SK-MEL-5 (cell line): ENCODE measurements at regions not wholly inside any gene's neighbourhood (a gene's known extent, or its start where the extent isn't known, plus 50 kb on each side); places are given as distances from the start of the nearest gene placed in this dataset.
"Not testable (repeated sequence)": the region's sequence is repeated elsewhere in the genome, so short reads cannot be mapped to it uniquely, and the experiment has no call there.

Experiments used
- DNase-seq: peaks from one replicate; pipeline ENCODE4 v3.0.0-alpha.2; 2016; ENCODE audit warnings: low read depth, low spot score
- in situ Hi-C: cut with HindIII; loops from 2 replicates; pipeline ENCODE4 v1.10.0; 2016; ENCODE audit warnings: low sequenced_read_pairs, high pct_unique_total_duplicates, low pct_unique_long_range_greater_than_20kb
- small RNA-seq, 2 experiments: library from RNA; depleted of rRNA; stranded (forward); fragments of <200 nt; gene quantifications; one replicate each; pipeline ENCODE3, GENCODE V24; 2014

DNA sequence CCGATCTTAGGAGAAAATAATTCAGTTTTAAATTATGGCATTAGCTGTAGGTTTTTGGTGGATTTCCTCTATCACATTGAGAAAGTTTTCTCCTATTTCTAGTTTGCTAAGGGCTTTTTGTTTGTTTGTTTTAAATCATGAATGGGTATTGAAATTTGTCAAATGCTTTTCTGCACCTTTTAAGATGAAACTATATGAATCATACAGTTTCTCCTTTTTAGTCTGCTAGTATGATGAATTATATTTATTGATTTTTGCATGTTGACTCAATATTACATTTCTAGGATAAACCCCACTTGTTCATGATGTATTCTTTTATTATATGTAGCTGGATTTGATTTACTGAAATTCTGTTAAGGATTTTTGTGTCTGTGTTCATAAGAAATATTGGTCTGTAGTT, 70.3 kb upstream of the PIP4K2A start:
- in situ Hi-C loops: no loop called here
- no peak for DNase-seq

GRCh38 chr10:22783807-22784206, 69.4 kb upstream of the PIP4K2A start:
- in situ Hi-C loops: no loop called here

GRCh38 chr10:22780474-22780885, 66.1 kb upstream of the PIP4K2A start:
- DNase-seq: no peak
- in situ Hi-C loops: no loop called here

More at GRCh38 chr10:22783807-22784206, 69.4 kb upstream of the PIP4K2A start:
- no peak for DNase-seq

DNA sequence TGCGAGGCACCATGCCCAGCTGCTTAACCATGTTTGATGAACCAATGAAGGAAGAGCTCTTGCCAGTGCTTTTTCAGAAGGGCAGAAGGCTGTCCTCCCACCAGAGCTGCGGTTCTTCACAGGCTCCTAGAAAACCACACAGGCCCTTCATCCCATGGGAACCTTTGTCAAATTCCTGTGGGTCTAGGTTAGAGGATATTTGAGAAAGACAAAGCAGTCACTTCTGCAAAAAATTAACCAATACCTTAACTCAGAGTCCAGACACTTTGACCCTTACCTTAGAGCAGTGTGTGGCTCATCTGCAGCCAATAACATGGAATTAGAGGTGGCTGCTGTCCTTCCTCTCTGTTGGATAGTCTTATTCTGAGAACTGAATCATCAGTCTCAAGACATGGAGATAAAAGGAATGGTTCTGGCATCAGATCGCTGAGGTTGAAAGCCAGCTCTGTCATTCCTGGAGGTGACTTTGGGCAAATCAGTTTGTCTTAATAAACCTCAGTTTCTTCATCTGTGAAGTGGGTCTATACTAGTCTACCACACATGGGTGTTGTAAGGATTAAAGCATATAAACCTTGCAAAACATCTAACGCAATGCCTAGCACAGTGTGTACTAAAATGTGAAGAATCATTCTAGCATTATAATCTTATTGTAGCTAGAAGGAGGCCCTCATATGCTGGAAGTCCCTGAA, 65.1 kb upstream of the PIP4K2A start:
- DNase-seq: no peak
- in situ Hi-C loops: no loop called here

DNA sequence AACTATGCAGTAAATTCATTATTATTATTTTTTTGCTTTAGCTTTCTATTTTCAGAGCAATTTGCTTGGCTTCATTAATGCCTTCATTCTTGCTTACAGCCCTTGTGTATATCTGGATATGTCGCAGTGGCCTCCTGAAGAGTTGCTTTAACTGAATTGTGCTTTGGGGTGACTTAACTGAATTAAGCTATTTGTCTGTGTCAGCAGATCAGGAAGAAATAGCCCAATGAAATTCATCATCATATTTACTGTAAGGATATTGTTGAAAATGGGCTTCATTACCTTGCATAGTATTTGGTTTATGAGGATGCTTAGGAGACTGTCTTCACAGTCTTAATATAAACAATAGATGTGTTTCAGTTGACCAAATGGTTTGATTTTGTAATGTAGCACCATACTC, 59.7 kb upstream of the PIP4K2A start:
- no peak for DNase-seq
- in situ Hi-C loops: no loop called here

DNA sequence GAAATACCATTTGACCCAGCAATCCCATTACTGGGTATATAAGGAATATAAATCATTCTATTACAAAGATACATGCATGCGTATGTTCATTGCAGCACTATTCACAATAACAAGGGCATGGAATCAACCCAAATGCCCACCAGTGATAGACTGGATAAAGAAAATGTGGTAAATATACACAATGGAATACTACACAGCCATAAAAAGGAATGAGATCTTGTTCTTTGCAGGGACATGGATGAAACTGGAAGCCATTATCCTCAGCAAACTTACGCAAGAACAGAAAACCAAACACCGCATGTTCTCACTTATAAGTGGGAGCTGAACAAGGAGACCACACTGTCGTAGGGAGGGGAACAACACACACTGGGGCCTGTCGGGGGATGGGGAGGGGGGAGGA, 57.3 kb upstream of the PIP4K2A start:
- in situ Hi-C loops, DNase-seq: not testable (repeated sequence)

DNA sequence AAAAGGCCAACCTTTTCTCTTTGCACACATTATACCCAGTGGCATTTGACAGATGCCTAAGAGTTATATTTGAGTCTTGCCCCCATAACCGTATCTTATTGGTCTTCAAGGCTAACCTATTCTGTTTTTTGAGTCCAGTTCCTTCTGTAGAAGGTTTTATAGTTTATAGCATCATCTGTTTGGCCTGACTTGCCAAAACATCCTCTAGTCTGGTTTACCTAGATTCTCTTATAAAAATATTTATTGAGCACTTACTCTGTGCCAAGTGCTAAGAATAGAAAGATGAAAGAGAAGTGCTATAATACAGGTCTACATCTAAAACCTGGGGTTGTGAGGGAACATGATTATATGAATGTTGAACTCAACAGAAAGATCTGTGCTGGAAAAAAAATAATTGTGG, 55.9 kb upstream of the PIP4K2A start:
- no peak for DNase-seq
- in situ Hi-C loops: no loop called here

DNA sequence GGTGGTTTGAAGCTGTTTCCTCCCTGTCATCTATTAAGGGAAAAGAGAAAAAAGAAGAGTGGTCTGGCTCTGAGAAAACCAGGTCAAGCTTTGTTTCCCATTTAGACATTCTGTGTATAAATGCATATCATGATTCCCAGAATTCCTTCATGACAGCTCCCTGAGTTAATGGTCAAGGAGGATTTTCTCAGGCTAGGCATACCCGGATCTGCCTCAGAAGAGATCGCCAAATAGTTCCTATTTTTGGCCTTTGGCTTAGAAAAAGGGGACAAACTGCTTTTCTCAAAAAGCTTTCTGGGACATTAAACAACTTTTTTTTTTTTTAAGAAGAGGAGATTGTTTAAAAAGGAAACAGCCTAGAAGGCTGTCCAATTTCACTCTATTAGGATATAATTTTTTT, 53.5 kb upstream of the PIP4K2A start:
- DNase-seq: no peak
- in situ Hi-C loops: no loop called here

DNA sequence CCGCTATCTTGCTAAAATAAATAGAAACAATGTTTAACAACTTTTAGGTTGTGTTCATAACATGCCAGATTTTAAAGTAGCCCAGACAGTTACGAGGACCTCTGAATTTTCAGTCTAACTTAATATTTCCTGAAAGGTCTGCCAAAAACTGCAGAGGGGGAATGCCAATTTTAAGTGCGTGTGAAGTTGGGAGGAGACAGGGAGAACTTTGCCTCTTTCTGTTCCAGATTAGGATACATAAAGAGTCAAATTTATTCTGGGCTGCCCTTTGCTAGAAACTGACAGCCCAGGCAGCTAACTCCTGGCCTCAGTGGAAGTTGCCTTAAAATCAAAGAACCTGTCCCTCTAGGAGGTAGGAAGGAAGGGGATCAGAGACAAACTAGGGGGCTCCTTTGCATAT, 52.3 kb upstream of the PIP4K2A start:
- no peak for DNase-seq
- in situ Hi-C loops: no loop called here

DNA sequence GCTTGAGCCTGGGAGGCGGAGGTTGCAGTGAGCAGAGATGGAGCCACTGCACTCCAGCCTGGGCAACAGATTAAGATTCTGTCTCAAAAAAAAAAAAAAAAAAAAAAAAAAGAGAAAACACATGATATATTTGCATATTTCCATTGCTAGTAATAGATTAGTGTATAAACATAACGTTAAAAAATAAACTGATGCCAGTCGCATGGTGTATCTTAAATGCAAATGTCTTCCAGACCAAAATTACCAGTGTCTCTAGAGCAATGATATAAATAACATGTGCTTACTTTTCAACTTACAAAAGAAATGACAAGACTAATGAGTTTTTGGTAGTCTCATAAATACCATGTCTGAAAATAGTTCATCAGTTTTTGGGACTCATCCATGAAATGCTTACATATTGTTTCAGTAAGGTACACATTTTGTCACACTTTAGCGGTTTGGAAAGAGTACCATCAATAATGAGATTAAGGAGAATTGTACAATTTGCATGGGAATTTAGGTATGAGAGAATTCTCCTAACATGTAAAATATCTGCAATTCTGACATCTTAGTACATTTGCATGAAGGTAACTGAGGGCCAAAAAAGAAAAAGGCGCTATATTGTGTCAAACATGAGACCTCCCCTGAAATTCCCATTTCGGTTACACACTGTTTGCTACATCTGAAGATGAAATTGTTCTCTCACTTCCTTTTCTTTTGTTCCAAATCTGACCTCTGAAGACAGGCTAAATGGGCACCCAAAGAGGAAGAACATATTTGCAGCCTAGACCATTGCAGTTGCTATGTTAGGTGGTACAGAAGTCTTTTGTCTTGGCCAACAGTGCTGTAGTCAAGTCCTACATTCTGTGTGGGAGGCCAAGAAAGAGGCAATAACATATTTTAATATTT, 51.5 kb upstream of the PIP4K2A start:
- in situ Hi-C loops: no loop called here
- no peak for DNase-seq

- DNase-seq: no peak
- in situ Hi-C loops: no loop called here
These were observed 50.3 kb upstream of the PIP4K2A start for GRCh38 chr10:22764639-22765038.

Small RNA genes lying in the stretch of these regions (small RNA-seq; reads per million reads assigned to genes)
- gene RNU6-413P: 0 reads per million in 2 experiments
